HEK293 (cell line): ENCODE measurements at regions not wholly inside any gene's neighbourhood (a gene's known extent, or its start where the extent isn't known, plus 50 kb on each side); places are given as distances from the start of the nearest gene placed in this dataset.

Experiments
- CTCF ChIA-PET: fragments of 350-600 bp; formaldehyde crosslinking; extraction: SDS; loops from one replicate; lab custom pipeline; 2021; ENCODE audit warnings: antibody characterized with exemption; lab: Yijun Ruan, JAX
- POLR2A ChIA-PET: fragments of 300-600 bp; formaldehyde crosslinking; extraction: SDS; loops from one replicate; lab custom pipeline; 2020; ENCODE audit warnings: antibody characterized with exemption, inconsistent platforms; lab: Yijun Ruan, JAX
- H3K27ac ChIP-seq: fragments of 200-500 bp; sonication (Bioruptor generic); 2 replicates; pipeline ENCODE4 v1.5.1; 2014; ENCODE audit warnings: low read depth, low read length, control low read depth, inconsistent platforms; ENCODE audit errors: extremely low read depth
- H3K36me3 ChIP-seq, 2 experiments: fragments of 200-500 bp in 1 of 2; sonication (Bioruptor generic) in 1 of 2; 1 replicate in 1 of 2; 2 replicates in 1 of 2; pipeline ENCODE4 v1.5.1; 2014 to 2017; ENCODE audit warnings: inconsistent platforms in 2 of 2, low read length in 2 of 2; ENCODE audit not compliant: control insufficient read depth in 2 of 2, insufficient read depth in 1 of 2
- H3K4me1 ChIP-seq: fragments of 200-500 bp; sonication (Bioruptor generic); 2 replicates; pipeline ENCODE4 v1.5.1; 2014; ENCODE audit warnings: mild to moderate bottlenecking, low read length, inconsistent platforms; ENCODE audit not compliant: control insufficient read depth, insufficient read depth
- H3K4me3 ChIP-seq: 2 replicates; pipeline ENCODE4 v1.5.1; 2011; ENCODE audit warnings: low read depth, mild to moderate bottlenecking, control low read depth, low read length, moderate library complexity
- H3K9me3 ChIP-seq: fragments of 200-500 bp; sonication (Bioruptor generic); 2 replicates; pipeline ENCODE4 v1.5.1; 2014; ENCODE audit warnings: low read depth, low read length, inconsistent platforms; ENCODE audit not compliant: control insufficient read depth, insufficient read depth
- HOXA7 ChIP-seq: sonication (generic); formaldehyde crosslinking; IDR thresholded peaks from 2 replicates; pipeline ENCODE4 v1.8.1; 2022; ENCODE audit warnings: missing genetic modification reagents, borderline replicate concordance
- KLF1 ChIP-seq: fragments of 450-650 bp; formaldehyde crosslinking; IDR thresholded peaks from 2 replicates; pipeline ENCODE4 v1.5.1; 2016; ENCODE audit warnings: missing biosample characterization, missing genetic modification characterization
- KLF10 ChIP-seq: fragments of 450-650 bp; IDR thresholded peaks from 2 replicates; pipeline ENCODE4 v1.5.1; 2018; ENCODE audit warnings: missing biosample characterization, mild to moderate bottlenecking, missing genetic modification characterization
- SCRT1 ChIP-seq: fragments of 450-650 bp; formaldehyde crosslinking; IDR thresholded peaks from 2 replicates; pipeline ENCODE4 v1.5.1; 2016; ENCODE audit warnings: missing biosample characterization, missing genetic modification characterization, borderline replicate concordance
- YY2 ChIP-seq: fragments of 450-650 bp; formaldehyde crosslinking; IDR thresholded peaks from 2 replicates; pipeline ENCODE4 v1.5.1; 2016; ENCODE audit warnings: missing biosample characterization, missing genetic modification characterization
- ZBTB44 ChIP-seq: fragments of 450-650 bp; IDR thresholded peaks from 2 replicates; pipeline ENCODE4 v1.5.1; 2018; ENCODE audit warnings: missing biosample characterization, mild to moderate bottlenecking, missing genetic modification characterization
- ZBTB49 ChIP-seq: fragments of 450-650 bp; formaldehyde crosslinking; IDR thresholded peaks from 2 replicates; pipeline ENCODE4 v1.5.1; 2016; ENCODE audit warnings: missing biosample characterization, missing genetic modification characterization, low read depth
- ZFP41 ChIP-seq: fragments of 450-650 bp; formaldehyde crosslinking; IDR thresholded peaks from 2 replicates; pipeline ENCODE4 v1.5.1; 2016; ENCODE audit warnings: missing biosample characterization, missing genetic modification characterization, borderline replicate concordance
- ZFP69B ChIP-seq: fragments of 450-650 bp; formaldehyde crosslinking; IDR thresholded peaks from 2 replicates; pipeline ENCODE4 v1.5.1; 2016; ENCODE audit warnings: missing biosample characterization, missing genetic modification characterization
- ZNF133 ChIP-seq: fragments of 450-650 bp; formaldehyde crosslinking; IDR thresholded peaks from 2 replicates; pipeline ENCODE4 v1.5.1; 2016; ENCODE audit warnings: missing biosample characterization, missing genetic modification characterization
- ZNF169 ChIP-seq: fragments of 450-650 bp; formaldehyde crosslinking; IDR thresholded peaks from 2 replicates; pipeline ENCODE4 v1.5.1; 2016; ENCODE audit warnings: missing biosample characterization, missing genetic modification characterization
- ZNF292 ChIP-seq: fragments of 450-650 bp; formaldehyde crosslinking; IDR thresholded peaks from 2 replicates; pipeline ENCODE4 v1.5.1; 2016; ENCODE audit warnings: low read depth, missing biosample characterization, missing genetic modification characterization, borderline replicate concordance
- ZNF302 ChIP-seq: fragments of 450-650 bp; formaldehyde crosslinking; IDR thresholded peaks from 2 replicates; pipeline ENCODE4 v1.5.1; 2016; ENCODE audit warnings: missing biosample characterization, missing genetic modification characterization, low read depth
- ZNF366 ChIP-seq: fragments of 450-650 bp; formaldehyde crosslinking; conservative IDR thresholded peaks from 2 replicates; pipeline ENCODE4 v1.5.1; 2016; ENCODE audit warnings: missing biosample characterization, missing genetic modification characterization
- ZNF37A ChIP-seq: fragments of 450-650 bp; IDR thresholded peaks from 2 replicates; pipeline ENCODE4 v1.5.1; 2018; ENCODE audit warnings: missing biosample characterization, missing genetic modification characterization
- ZNF391 ChIP-seq: fragments of 450-650 bp; formaldehyde crosslinking; IDR thresholded peaks from 2 replicates; pipeline ENCODE4 v1.5.1; 2016; ENCODE audit warnings: low read depth, missing biosample characterization, missing genetic modification characterization, borderline replicate concordance
- ZNF521 ChIP-seq: fragments of 450-650 bp; formaldehyde crosslinking; IDR thresholded peaks from 2 replicates; pipeline ENCODE4 v1.5.1; 2017; ENCODE audit warnings: missing biosample characterization, mild to moderate bottlenecking, missing genetic modification characterization
- ZNF560 ChIP-seq: fragments of 450-650 bp; formaldehyde crosslinking; IDR thresholded peaks from 2 replicates; pipeline ENCODE4 v1.5.1; 2017; ENCODE audit warnings: missing biosample characterization, missing genetic modification characterization, borderline replicate concordance
- TF ChIP-seq, protein P1 (sequence below): fragments of 450-650 bp; formaldehyde crosslinking; IDR thresholded peaks from 2 replicates; pipeline ENCODE4; 2016; ENCODE audit warnings: missing biosample characterization, missing genetic modification characterization
- TF ChIP-seq, protein P2 (sequence below): fragments of 450-650 bp; formaldehyde crosslinking; IDR thresholded peaks from 2 replicates; pipeline ENCODE4 v1.5.1; 2016; ENCODE audit warnings: missing biosample characterization, missing genetic modification characterization, borderline replicate concordance

- ChIA-PET CTCF (no interaction called here), POLR2A (no interaction called here)
Observed at GRCh38 chr13:76758738-76759137, 127.5 kb downstream of the KCTD12 start.

More at GRCh38 chr13:76758738-76759137, 127.5 kb downstream of the KCTD12 start:
- TF ChIP-seq ZBTB49 (tag by site-specific recombination) (no peak), ZNF521 (tag by site-specific recombination) (no peak), KLF10 (tag by site-specific recombination) (no peak), ZFP69B (no peak), ZNF292 (tag by site-specific recombination) (no peak), ZFP41 (tag by site-specific recombination) (no peak), ZNF560 (tag by site-specific recombination) (no peak), ZNF391 (tag by site-specific recombination) (no peak), YY2 (tag by site-specific recombination) (no peak), ZBTB44 (tag by site-specific recombination) (no peak), SCRT1 (tag by site-specific recombination) (no peak), ZNF169 (no peak), KLF1 (no peak), ZNF37A (tag by site-specific recombination) (no peak), HOXA7 (no peak), ZNF302 (no peak), ZNF133 (tag by site-specific recombination) (no peak), ZNF366 (tag by site-specific recombination) (no peak)
- TF ChIP-seq, protein P1, sequence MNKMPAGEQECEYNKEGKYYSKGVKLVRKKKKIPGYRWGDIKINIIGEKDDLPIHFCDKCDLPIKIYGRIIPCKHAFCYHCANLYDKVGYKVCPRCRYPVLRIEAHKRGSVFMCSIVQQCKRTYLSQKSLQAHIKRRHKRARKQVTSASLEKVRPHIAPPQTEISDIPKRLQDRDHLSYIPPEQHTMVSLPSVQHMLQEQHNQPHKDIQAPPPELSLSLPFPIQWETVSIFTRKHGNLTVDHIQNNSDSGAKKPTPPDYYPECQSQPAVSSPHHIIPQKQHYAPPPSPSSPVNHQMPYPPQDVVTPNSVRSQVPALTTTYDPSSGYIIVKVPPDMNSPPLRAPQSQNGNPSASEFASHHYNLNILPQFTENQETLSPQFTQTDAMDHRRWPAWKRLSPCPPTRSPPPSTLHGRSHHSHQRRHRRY (tag by site-specific recombination), result no peak
- TF ChIP-seq, protein P2, sequence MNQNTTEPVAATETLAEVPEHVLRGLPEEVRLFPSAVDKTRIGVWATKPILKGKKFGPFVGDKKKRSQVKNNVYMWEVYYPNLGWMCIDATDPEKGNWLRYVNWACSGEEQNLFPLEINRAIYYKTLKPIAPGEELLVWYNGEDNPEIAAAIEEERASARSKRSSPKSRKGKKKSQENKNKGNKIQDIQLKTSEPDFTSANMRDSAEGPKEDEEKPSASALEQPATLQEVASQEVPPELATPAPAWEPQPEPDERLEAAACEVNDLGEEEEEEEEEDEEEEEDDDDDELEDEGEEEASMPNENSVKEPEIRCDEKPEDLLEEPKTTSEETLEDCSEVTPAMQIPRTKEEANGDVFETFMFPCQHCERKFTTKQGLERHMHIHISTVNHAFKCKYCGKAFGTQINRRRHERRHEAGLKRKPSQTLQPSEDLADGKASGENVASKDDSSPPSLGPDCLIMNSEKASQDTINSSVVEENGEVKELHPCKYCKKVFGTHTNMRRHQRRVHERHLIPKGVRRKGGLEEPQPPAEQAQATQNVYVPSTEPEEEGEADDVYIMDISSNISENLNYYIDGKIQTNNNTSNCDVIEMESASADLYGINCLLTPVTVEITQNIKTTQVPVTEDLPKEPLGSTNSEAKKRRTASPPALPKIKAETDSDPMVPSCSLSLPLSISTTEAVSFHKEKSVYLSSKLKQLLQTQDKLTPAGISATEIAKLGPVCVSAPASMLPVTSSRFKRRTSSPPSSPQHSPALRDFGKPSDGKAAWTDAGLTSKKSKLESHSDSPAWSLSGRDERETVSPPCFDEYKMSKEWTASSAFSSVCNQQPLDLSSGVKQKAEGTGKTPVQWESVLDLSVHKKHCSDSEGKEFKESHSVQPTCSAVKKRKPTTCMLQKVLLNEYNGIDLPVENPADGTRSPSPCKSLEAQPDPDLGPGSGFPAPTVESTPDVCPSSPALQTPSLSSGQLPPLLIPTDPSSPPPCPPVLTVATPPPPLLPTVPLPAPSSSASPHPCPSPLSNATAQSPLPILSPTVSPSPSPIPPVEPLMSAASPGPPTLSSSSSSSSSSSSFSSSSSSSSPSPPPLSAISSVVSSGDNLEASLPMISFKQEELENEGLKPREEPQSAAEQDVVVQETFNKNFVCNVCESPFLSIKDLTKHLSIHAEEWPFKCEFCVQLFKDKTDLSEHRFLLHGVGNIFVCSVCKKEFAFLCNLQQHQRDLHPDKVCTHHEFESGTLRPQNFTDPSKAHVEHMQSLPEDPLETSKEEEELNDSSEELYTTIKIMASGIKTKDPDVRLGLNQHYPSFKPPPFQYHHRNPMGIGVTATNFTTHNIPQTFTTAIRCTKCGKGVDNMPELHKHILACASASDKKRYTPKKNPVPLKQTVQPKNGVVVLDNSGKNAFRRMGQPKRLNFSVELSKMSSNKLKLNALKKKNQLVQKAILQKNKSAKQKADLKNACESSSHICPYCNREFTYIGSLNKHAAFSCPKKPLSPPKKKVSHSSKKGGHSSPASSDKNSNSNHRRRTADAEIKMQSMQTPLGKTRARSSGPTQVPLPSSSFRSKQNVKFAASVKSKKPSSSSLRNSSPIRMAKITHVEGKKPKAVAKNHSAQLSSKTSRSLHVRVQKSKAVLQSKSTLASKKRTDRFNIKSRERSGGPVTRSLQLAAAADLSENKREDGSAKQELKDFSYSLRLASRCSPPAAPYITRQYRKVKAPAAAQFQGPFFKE, result no peak
- H3K4me1 ChIP-seq, result no peaks in the 10 kb centered on the region
- no peaks in the 10 kb centered on the region for H3K36me3 ChIP-seq
- no peak overlapping the region for H3K27ac ChIP-seq
- H3K4me3 ChIP-seq, result no peak overlapping the region
- no peaks in the 10 kb centered on the region for H3K9me3 ChIP-seq
